NCI-H2029 (cell line): ENCODE measurements at regions not wholly inside any gene's neighbourhood (a gene's known extent, or its start where the extent isn't known, plus 50 kb on each side); places are given as distances from the start of the nearest gene placed in this dataset.
"Not testable (repeated sequence)": the region's sequence is repeated elsewhere in the genome, so short reads cannot be mapped to it uniquely, and the experiment has no call there.

ENCODE experiments used
- DNase-seq: peaks from one replicate; lab custom pipeline; 2025; lab: John Stamatoyannopoulos, UW

DNA sequence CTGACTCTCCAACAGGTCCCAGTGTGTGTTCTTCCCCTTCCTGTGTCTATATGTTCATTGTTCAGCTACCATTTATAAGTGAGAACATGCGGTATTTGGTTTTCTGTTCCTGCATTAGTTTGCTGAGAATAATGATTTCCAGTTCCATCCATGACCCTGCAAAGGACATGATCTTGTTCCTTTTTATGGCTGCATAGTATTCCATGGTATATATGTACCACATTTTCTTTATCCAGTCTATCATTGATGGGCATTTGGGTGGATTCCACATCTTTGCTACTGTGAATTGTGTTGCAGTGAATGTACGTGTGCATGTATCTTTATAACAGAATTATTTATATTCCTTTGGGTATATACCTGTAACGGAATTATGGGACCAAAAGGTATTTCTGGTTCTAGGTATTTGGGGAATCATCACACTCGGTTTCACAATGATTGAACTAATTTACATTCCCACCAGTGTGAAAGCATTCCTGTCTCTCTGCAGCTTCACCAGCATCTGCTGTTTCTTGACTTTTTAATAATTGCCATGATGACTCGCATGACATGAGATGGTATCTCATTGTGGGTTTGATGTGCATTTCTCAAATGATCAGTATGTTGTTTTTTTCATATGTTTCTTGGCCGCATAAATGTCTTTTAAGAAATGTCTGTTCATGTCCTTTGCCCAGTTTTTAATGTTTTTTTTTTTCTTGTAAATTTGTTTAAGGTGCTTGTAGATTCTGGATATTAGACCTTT is 60.2 kb downstream of the LSMEM1 start:
- no peak for DNase-seq

DNA sequence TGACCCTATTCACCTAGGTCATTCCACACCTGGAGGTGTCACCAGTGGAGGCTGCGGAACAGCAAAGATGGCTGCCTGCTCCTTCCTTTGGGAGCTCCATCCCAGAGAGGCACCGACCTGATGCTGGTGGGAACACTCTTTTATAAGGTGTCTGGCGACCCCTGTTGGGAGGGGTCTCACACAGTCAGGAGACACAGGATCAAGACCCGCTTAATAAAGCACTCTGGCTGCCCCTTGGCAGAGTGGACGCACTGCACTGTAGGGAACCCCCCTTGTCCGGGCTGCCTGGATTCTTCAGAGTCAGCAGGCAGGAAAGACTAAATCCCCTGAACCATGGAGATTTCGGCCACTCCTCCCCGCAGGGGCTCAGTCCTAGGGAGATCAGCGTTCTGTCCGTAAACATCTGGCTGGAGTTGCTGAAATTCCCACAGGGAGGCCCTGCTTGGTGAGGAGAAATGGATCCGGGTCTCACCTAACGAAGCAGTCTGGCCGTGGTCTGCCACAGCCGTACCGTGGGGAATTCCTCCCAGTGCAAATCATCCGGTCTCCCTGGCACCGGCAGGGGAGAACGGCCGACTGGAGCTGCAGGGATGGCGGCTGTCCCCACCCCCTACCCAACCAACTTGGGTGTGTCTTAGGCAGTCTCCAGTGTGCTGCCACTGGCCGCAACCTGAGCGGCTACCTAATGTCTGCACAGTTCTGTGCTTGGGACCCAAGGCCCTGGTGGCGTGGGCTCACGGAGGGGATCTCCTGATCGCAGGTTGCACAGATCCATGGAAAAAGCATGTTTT is 66.1 kb downstream of the LSMEM1 start:
- DNase-seq, result no peak

DNA sequence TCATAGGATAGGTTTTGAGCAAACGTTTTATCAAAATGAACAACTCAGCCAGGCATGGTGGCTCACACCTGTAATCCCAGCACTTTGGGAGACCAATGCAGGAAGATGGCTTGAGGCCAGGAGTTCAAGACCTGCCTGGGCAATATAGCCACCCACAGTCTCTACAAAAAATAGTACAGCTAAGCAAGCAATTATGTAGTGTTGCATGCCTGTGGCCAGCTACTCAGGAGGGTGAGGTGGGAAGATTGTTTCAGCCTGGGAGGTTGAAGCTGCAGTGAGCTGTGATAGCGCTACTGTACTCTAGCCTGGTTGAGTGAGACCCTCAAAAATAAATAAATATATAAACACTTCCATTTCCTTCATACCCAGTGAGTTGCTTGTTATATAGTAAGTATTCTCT is 67.1 kb downstream of the LSMEM1 start:
- no peak for DNase-seq

DNA sequence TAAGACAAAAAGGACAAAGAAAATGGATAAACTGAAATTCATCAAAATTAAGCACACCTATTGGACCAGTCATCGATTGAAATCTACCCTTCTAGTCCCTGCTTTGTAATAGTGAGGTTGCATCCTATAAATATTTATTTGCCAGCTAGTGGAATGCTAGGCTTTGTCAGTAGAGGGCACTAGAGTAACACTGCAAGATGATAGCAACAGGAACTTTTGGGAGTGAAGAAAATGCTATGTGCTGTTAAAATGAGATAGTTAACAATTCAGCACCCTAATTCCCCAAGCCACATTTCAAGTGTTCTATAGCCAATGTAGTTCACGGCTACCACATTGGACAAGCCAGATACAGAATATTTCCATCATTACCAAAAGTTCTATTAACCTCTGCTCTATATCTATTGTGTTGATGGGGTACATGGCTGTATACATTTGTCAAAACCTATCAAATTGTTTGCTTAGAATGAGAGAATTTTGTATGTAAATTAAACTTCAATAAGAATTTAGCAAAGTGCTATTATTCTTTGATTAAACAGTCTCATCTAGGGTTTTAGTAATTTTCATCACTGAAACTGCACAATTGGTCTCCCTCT is 69.8 kb downstream of the LSMEM1 start:
- DNase-seq, result peak; percentile 63

DNA sequence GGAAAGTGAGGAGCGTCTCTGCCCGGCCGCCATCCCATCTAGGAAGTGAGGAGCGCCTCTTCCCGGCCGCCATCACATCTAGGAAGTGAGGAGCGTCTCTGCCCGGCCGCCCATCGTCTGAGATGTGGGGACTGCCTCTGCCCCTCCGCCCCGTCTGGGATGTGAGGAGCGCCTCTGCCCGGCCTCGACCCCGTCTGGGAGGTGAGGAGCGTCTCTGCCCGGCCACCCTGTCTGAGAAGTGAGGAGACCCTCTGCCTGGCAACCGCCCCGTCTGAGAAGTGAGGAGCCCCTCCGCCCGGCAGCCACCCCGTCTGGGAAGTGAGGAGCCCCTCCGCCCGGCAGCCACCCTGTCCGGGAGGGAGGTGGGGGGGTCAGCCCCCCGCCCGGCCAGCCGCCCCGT is 70.7 kb downstream of the LSMEM1 start:
- DNase-seq, result not testable (repeated sequence)

DNA sequence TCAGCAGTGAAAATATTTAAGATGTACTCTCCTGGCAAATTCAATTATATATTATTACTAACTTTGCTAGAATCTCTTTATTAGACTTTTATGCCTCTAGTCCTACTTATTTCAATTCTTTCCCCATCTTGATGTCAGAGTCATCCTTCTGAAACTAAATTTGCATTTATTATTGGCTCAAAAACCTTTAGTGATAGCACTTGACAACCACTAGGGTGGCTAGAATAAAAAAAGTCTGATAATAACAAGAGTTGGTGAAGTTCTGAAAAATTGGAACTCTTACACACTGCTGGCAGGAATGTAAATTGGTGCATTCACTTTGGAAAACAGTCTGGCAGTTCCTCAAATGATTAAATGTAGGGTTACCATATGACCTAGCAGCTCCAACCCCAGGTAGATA is 73.8 kb downstream of the LSMEM1 start:
- no peak for DNase-seq

DNA sequence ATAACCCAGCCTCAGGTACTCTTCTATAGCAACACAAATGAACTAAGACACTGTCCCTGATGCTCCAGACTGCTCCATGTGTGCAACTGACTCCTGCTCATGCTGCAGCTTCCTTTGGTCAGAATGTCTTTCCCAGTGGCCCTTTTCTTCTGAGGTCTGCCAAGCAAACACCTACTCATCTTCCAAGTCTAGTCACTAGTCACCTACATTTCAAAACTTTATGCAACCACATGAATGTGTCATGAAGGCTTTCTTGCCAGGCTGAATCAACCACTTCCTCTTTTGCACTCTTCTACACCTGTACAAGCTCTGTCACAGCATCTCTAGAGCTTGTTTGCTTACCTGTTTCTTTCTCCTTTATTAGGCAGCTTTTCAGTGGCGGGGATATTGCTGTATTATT is 75.8 kb downstream of the LSMEM1 start:
- no peak for DNase-seq

DNA sequence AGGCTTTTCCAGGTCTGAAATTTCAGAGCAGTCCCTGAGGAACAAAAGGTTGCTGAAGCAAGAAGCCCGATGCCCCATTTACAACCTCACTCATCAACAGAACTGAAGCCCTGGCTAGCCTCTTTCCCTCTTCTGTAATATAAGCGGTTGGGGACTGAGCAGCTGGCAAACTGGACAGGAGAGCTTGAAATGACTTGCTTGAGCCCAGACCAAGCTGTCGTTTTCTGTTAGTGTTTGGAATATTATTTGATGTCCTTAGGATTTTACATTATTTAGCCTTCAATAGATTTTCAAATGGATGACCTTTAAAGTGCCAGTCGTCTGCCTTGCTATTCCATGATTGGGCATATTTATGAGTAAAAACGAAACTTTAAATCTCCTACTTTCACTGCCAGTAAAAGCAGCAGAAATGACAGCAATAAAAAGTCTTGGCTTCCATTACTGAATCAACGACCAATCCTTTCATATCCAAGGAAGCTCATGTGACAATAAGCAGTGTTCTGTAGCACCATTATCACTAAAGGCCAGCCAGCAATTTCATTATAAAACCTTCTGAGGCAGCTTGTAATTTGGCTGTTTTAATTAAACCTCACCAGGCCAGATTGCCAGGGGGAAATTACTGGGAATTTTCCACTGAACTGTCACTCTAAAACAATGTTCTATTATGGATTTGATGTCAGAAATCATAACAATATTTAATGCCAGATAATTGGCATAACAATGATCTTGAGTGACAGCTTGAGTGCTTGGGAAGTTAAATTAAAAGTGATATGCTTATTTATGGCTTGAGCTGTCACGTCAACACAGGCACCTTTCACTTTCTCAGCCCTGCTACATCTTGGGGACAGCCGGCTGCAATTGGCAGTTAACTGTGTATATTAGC is 85.9 kb downstream of the LSMEM1 start:
- no peak for DNase-seq

DNA sequence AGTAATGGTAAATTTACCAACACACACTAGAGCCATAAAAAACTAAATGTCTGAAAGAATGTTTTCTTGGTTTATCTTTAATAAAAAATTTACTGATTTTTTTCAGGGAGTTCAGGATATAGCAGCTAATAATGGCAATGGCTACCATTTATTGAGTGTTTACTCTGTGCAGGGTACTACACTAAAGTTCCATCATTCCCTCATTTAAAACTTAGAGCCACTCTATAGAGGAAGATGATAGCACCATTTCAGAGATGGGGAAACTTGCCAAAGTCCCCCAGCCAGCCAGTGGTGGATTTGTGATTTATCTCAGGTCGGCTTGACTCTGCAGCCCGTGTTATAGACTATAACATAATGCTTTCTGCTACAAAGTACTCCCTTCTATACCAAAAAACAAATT is 86.6 kb downstream of the LSMEM1 start:
- DNase-seq, result no peak

DNA sequence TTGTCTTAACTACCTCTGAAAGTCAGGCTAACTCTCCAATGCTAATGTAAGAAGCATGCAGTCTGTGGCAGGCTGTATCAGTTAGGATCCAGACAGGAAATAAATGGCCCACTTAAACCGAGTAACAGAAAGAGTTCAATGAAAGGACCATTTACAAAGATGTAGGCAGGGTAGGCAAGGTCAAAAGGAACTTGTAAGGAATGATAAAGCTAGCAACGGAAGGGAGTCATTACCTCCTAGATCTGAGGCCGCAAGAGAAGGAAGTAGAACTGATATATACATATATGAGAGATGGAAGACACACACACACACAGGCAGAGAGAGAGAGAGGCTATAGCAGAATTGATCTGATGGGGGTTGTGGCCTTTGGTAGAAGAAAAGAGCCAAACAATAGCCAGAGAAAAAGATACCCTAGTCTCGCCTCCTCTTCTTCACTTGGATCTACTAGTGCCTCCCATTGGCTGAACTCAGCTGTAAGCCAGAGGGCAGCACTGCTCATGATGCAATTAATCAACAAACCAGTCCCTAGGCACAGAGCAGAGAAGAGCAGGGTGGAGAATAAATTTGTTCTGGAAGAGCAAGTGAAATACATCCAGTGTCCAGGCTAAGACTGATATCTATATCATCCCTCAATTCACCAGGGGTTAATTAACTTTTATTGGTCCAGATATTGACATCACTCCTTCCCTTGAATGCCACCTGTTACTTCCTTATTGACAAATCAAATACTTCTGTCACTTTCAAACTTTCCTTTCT is 91.2 kb downstream of the LSMEM1 start:
- DNase-seq, result no peak

DNA sequence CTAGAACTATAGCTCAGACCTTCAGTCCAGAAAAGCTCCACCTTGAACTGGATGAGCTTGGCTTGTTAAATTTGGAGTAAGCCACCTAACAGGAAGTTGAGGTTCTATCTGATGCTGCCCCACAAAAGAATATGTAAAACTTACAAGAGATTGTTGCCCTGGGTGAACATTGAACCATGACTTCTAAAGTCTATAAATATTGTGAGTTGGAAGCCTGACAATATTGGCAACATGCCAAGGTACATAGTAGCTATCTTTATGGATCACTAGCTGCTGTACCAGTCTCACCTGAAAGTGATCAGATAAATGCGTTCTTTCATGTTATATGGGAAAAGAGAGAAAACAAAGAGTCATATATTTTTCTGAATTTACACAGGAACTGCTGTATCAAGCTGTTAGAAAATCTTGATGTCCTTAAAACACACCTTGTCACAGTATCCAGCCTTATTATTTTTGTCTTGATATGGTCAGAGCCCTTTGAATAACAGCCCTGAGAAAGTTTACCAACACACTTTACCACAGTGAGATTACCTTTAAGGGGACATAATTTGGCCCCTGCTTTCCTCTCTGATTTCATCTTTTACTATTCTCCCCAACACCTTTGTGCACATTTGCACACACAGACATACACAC is 92.0 kb downstream of the LSMEM1 start:
- DNase-seq, result peak; percentile 56

DNA sequence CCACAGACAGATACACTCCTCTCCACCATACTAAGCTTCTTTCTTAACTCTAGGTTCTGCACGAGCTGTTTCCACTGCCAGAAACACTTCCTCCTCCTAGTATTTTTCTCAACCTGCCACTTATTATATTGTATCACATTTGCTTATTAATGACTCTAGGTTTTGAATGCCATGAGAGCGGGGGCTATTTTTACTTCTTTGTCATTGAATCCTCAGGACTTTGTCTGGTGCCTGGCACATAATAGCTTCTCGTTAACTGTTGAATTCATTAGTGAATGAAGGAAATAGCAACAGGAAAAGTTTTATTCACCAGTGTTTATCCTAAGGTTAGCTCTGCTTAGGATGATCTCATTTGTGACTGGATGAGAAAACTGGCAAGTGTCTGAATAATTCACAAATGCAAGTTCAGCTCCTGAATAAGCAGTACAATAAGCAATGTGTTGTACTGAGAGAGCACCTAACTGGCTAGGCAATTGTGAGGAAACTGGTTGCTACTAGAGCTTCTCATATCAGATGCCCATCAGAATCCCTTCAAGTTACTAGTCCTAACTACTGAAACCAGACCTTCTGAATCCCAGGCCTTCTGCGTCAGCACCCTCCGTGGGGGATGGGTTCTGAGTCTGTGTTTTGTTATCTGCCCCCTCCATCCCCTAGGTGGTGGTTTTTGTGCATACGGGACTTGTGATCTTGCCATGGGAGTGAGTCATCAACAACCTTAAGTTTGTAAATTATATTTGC is 92.7 kb downstream of the LSMEM1 start:
- DNase-seq, result no peak

DNA sequence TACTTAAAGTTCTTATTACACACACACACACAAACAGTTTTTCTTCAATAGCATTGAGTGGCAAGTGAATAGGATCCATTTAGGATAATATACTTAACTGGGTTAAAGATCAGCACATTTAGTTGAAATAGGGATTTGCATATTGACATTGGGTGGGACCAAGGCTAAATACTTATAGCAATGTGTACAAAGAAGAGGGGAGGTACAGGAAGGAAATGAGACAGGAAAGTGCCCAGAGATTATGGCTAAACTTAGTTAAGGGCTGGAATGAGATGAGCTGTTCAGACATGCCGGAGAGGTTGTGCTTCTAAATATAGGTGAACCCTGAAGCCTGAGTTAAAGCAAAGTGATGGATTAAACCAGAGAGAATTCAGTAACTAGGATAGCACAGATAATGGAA is 95.1 kb downstream of the LSMEM1 start:
- DNase-seq, result no peak

DNA sequence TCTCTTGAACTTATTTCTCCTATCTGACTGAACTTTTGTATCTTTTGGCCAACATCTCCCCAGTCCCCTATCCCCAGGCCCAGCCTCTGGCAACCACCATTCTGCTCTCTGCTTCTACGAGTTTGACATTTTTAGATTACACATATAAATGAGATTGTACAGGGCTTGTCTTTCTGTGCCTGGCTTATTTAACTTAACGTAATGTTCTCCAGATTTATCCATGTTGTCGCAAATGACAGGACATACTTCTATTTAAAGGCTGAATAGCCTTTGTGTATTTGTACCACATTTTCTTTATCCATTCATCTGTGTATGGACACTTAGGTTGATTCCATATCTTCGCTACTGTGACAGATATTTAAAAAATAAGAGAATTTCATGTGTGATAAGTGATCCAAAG is 98.6 kb downstream of the LSMEM1 start:
- no peak for DNase-seq

DNA sequence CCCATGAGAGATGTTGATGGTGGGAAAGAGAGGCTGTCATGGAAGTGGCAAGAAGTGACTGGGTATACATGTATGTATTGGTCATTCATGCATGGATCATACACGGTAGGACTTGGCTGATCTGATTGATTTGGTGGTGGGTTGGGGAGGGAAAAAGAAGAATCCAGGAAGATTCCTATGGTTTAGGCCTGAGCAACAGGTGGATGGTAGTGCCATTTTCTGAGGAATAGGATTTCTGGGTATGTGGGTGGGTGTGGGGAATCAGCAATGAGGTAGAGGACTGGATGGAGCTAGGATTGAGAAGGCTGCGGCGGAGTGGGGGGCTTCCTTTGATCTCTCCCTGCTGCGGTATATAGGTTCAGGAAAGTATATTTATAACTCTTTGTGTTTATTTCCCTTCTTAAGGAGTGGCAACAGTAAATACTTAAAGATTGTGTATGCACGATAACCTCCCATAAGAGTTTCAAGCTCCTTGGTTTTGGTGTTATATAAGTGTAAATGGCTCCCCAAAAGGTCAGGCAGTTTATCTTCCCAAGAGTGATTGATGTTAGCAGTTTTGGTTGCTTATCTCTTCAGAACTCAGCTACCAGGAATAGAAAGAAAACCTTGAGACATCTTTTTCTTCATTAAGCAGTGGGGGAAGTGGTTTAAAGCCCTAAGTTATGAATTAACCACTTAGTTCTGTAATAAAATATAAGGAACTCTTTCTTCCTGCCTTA is 100.1 kb downstream of the LSMEM1 start:
- DNase-seq, result no peak

DNA sequence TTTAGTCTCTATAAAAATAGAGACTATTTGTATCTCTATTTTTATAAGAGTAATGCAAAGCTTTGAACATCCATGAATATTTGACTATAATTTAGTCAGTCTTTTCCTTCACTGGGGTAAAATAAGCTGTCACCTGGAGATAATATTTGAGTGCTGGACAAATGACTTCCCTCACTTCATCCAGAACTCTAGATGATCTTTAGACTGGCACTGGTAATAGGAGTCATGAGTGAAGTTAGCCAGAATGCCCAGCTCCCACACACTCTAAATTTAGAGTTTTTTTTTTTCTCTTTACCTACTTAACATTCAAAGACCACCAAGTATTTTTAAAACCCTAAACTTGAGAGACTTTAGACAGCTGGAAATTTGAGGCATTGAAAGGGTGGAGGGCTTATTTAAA is 100.7 kb downstream of the LSMEM1 start:
- DNase-seq, result no peak

DNA sequence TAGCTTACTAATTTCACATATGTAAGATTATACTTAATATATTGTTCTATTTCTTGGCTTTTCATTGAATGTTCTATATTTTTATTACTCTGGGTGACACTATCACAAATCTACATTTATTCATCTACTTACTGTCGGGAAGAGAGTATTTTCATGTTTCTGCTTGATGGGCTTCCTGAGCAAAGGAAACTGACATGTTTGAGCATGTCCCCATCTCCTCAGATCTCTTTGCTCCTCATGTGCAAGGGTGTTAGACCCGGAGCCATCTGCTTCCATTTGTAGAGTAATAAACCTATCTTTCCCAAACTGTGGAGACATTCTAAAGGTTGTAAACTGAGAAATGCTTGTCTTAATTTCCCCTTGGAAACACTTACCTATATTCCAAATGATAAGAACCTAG is 103.5 kb downstream of the LSMEM1 start:
- DNase-seq, result no peak

DNA sequence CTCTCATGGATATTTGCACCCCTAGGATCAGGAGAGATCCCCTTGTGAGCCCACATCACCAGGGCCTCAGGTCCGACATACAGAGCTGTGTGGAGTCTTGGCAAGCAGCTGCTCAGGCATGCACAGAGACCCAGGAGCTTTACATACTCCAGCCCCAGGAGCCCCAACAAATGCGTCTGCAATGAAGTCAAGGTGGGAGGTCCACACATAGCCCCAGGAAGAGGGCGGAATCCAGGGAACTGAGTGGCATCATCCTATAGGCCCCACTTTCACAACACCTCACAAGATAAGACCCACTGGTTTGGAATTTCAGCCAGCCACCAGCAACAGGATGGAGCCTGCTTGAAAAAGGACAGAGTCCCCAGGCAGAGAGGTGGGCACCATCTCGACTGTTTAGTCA is 106.7 kb downstream of the LSMEM1 start:
- DNase-seq, result no peak

DNA sequence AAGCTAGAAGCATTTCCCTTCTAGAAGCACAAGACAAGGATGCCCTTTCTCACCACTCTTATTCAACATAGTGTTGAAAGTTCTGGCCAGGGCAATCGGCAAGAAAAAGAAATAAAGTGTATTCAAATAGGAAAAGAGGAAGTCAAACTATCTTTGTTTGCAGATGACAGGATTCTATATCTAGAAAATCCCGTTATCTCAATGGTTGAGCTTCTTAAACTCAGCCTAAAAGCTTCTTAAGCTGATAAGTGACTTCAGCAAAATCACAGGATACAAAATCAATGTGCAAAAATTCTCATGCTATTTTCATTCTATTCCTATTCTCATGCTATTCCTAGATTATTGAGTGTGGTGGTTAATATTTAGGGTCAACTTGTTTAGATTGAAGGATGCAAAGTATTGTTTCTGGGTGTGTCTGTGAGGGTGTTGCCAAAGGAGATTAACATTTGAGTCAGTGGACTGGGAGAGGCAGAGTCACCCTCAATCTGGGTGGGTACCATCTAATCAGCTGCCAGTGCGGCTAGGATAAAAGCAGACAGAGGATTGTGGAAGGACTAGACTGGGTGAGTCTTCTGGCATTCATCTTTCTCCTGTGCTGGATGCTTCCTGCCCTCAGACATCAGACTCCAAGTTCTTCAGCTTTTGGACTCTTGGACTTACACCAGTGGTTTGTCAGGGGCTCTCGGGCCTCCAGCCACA is 111.9 kb downstream of the LSMEM1 start:
- DNase-seq, result not testable (repeated sequence)
